ENCODE measurements at regions not wholly inside any gene's neighbourhood (a gene's known extent, or its start where the extent isn't known, plus 50 kb on each side); places are given as distances from the start of the nearest gene placed in this dataset.

- no peak overlapping the region for H2AFZ ChIP-seq (ENCODE audit: low read length)
- DNase-seq (ENCODE audit: low spot score) (no peak), ATAC-seq (no peak), FAIRE-seq (no peak)
- no TSS peak for BruUV-seq (replicated peaks)
- intact Hi-C loops (cut with micrococcal nuclease; ENCODE audit: unreplicated experiment) (no loop called here), in situ Hi-C loops (cut with HindIII; ENCODE audit: extremely low pct_ligation_motif_present, low pct_unique_long_range_greater_than_20kb) (no loop called here)
- H3K9ac ChIP-seq (ENCODE audit: insufficient read depth, low read depth, low read length), result no peak overlapping the region
- WGBS (ENCODE audit: low lambda C conversion rate), result 0% methylated on average over 1 of the region's 1 CpG
- TF ChIP-seq ZNF841 (CRISPR knock-in tag; IDR thresholded peaks at IDR 0.05; ENCODE audit: borderline replicate concordance) (no peak), LCORL (IDR thresholded peaks at IDR 0.05) (peak; percentile 93), LCORL (CRISPR knock-in tag; IDR thresholded peaks at IDR 0.05) (no peak)
- ChIA-PET POLR2A (no interaction called here), CTCF (ENCODE audit: low intra/inter-chr PET ratio, low total read pairs) (no interaction called here)
- no peaks in the 10 kb centered on the region for H4K20me1 ChIP-seq (ENCODE audit: insufficient read depth, low read length)
- H3K4me2 ChIP-seq (ENCODE audit: low read depth, low read length), result no peak overlapping the region
- no peaks in the 10 kb centered on the region for H3K4me1 ChIP-seq (ENCODE audit: insufficient read depth, low read length)
- H3K36me3 ChIP-seq (replicated peaks in 1 of 2; ENCODE audit: control insufficient read depth in 1 of 2, insufficient read depth in 2 of 2, low read length in 2 of 2), result no peaks in the 10 kb centered on the region
- no peaks in the 10 kb centered on the region for H3K79me2 ChIP-seq (ENCODE audit: insufficient read depth, low read length)
- no peaks in the 10 kb centered on the region; a peak in 1 of 5 replicates for H3K27me3 ChIP-seq (ENCODE audit: control insufficient read depth in 1 of 2, insufficient read depth in 2 of 2, low read length in 2 of 2)
- no peak overlapping the region for H3K27ac ChIP-seq (ENCODE audit: extremely low read length, insufficient read depth, low read length)
- H3K4me3 ChIP-seq (replicated peaks in 1 of 3; ENCODE audit: insufficient read depth in 1 of 3, low read depth in 2 of 3, low read length in 3 of 3), result no peak overlapping the region
- H3K9me3 ChIP-seq (ENCODE audit: low read length), result no peaks in the 10 kb centered on the region; the same call in 1 of the 2 replicates
These were observed 232.9 kb downstream of the EPM2A start for GRCh38 chr6:145502416-145502815.

GRCh38 chr6:145506136-145506535, 229.2 kb downstream of the EPM2A start:
- BruUV-seq (replicated peaks), result no TSS peak
- Histone ChIP-seq H3K9me3 (ENCODE audit: low read length) (peaks cover 29% of the 10 kb centered on the region), H3K79me2 (ENCODE audit: insufficient read depth, low read length) (no peaks in the 10 kb centered on the region), H3K27ac (ENCODE audit: extremely low read length, insufficient read depth, low read length) (no peak overlapping the region), H3K27me3 (ENCODE audit: control insufficient read depth in 1 of 2, insufficient read depth in 2 of 2, low read length in 2 of 2) (no peaks in the 10 kb centered on the region), H3K9ac (ENCODE audit: insufficient read depth, low read depth, low read length) (no peak overlapping the region), H3K4me3 (replicated peaks in 1 of 3; ENCODE audit: insufficient read depth in 1 of 3, low read depth in 2 of 3, low read length in 3 of 3) (no peak overlapping the region), H2AFZ (ENCODE audit: low read length) (no peak overlapping the region), H3K4me1 (ENCODE audit: insufficient read depth, low read length) (no peaks in the 10 kb centered on the region), H3K36me3 (replicated peaks in 1 of 2; ENCODE audit: control insufficient read depth in 1 of 2, insufficient read depth in 2 of 2, low read length in 2 of 2) (no peaks in the 10 kb centered on the region), H4K20me1 (ENCODE audit: insufficient read depth, low read length) (no peaks in the 10 kb centered on the region), H3K4me2 (ENCODE audit: low read depth, low read length) (no peak overlapping the region)
- no peak for FAIRE-seq
- whole genome bisulfite sequencing (ENCODE audit: low lambda C conversion rate), result 4% methylated on average over 2 of the region's 2 CpGs
- intact Hi-C loops (cut with micrococcal nuclease; ENCODE audit: unreplicated experiment) (no loop called here), in situ Hi-C loops (cut with HindIII; ENCODE audit: extremely low pct_ligation_motif_present, low pct_unique_long_range_greater_than_20kb) (no loop called here)
- ChIA-PET CTCF (ENCODE audit: low intra/inter-chr PET ratio, low total read pairs) (no interaction called here), POLR2A (no interaction called here)
- DNase-seq (ENCODE audit: low spot score), result no peak
- ATAC-seq, result no peak
- TF ChIP-seq ZNF280D (CRISPR knock-in tag; IDR thresholded peaks at IDR 0.05), result no peak
- no peak for TF ChIP-seq PBX3 (CRISPR knock-in tag; IDR thresholded peaks at IDR 0.05; ENCODE audit: borderline replicate concordance)
- TF ChIP-seq ZMYM2 (CRISPR knock-in tag; IDR thresholded peaks at IDR 0.05), result no peak
- TF ChIP-seq LCORL (IDR thresholded peaks at IDR 0.05), result no peak
- no peak for TF ChIP-seq LCORL (CRISPR knock-in tag; IDR thresholded peaks at IDR 0.05)
- no peak for TF ChIP-seq SSRP1 (CRISPR knock-in tag; IDR thresholded peaks at IDR 0.05)
- no peak for TF ChIP-seq SAFB2 (CRISPR knock-in tag; IDR thresholded peaks at IDR 0.05; ENCODE audit: borderline replicate concordance, low read depth)
- TF ChIP-seq UBTF (CRISPR knock-in tag; IDR thresholded peaks at IDR 0.05), result no peak
- no peak for TF ChIP-seq JUNB (CRISPR knock-in tag; IDR thresholded peaks at IDR 0.05; ENCODE audit: borderline replicate concordance)
- TF ChIP-seq NFYB (CRISPR knock-in tag; IDR thresholded peaks at IDR 0.05), result no peak
- no peak for TF ChIP-seq SALL1 (CRISPR knock-in tag; IDR thresholded peaks at IDR 0.05)
- TF ChIP-seq PITX1 (CRISPR knock-in tag; IDR thresholded peaks at IDR 0.05), result no peak

All from HepG2 (cell line).